ENCODE measurements at regions not wholly inside any gene's neighbourhood (a gene's known extent, or its start where the extent isn't known, plus 50 kb on each side); places are given as distances from the start of the nearest gene placed in this dataset.

- Histone ChIP-seq H3K79me2 (no peaks in the 10 kb centered on the region), H3K27me3 (ENCODE audit: control insufficient read depth, insufficient read depth, low read length) (no peaks in the 10 kb centered on the region), H3K9ac (no peak overlapping the region), H3K36me3 (ENCODE audit: control insufficient read depth, insufficient read depth, low read length) (no peaks in the 10 kb centered on the region), H3K4me2 (ENCODE audit: low read length) (no peak overlapping the region), H2AFZ (peak overlapping the region; percentile 26), H3K9me3 (ENCODE audit: control insufficient read depth, low read length) (no peaks in the 10 kb centered on the region), H3K4me1 (peaks cover 9% of the 10 kb centered on the region), H3K27ac (peak overlapping the region; percentile 49), H3K4me3 (ENCODE audit: low read depth, low read length) (no peak overlapping the region)
- TF ChIP-seq, protein P1, sequence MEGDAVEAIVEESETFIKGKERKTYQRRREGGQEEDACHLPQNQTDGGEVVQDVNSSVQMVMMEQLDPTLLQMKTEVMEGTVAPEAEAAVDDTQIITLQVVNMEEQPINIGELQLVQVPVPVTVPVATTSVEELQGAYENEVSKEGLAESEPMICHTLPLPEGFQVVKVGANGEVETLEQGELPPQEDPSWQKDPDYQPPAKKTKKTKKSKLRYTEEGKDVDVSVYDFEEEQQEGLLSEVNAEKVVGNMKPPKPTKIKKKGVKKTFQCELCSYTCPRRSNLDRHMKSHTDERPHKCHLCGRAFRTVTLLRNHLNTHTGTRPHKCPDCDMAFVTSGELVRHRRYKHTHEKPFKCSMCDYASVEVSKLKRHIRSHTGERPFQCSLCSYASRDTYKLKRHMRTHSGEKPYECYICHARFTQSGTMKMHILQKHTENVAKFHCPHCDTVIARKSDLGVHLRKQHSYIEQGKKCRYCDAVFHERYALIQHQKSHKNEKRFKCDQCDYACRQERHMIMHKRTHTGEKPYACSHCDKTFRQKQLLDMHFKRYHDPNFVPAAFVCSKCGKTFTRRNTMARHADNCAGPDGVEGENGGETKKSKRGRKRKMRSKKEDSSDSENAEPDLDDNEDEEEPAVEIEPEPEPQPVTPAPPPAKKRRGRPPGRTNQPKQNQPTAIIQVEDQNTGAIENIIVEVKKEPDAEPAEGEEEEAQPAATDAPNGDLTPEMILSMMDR (IDR thresholded peaks at IDR 0.05) = peak; percentile 67
These were observed 127.2 kb downstream of the PAX1 start for GRCh38 chr20:21832442-21833385.

- Histone ChIP-seq H3K4me3 (ENCODE audit: low read depth, low read length) (no peak overlapping the region), H3K36me3 (ENCODE audit: control insufficient read depth, insufficient read depth, low read length) (no peaks in the 10 kb centered on the region), H2AFZ (no peak overlapping the region), H3K9ac (no peak overlapping the region), H3K27ac (no peak overlapping the region), H3K4me1 (peaks cover 4% of the 10 kb centered on the region), H3K27me3 (ENCODE audit: control insufficient read depth, insufficient read depth, low read length) (no peaks in the 10 kb centered on the region), H3K4me2 (ENCODE audit: low read length) (no peak overlapping the region), H3K9me3 (ENCODE audit: control insufficient read depth, low read length) (no peaks in the 10 kb centered on the region), H3K79me2 (no peaks in the 10 kb centered on the region)
- TF ChIP-seq, protein P1 (IDR thresholded peaks at IDR 0.05) = no peak
These were observed 121.5 kb downstream of the PAX1 start for GRCh38 chr20:21826976-21827375.

GRCh38 chr20:21821358-21821757, 115.9 kb downstream of the PAX1 start:
- H3K4me3 ChIP-seq (ENCODE audit: low read depth, low read length) = no peak overlapping the region
- H3K4me1 ChIP-seq = peaks cover 4% of the 10 kb centered on the region
- no peak overlapping the region for H3K27ac ChIP-seq
- no peaks in the 10 kb centered on the region for H3K9me3 ChIP-seq (ENCODE audit: control insufficient read depth, low read length)
- no peak overlapping the region for H3K4me2 ChIP-seq (ENCODE audit: low read length)
- TF ChIP-seq, protein P1 (IDR thresholded peaks at IDR 0.05) = no peak
- no peaks in the 10 kb centered on the region for H3K79me2 ChIP-seq
- no peaks in the 10 kb centered on the region for H3K27me3 ChIP-seq (ENCODE audit: control insufficient read depth, insufficient read depth, low read length)
- no peak overlapping the region for H2AFZ ChIP-seq
- H3K36me3 ChIP-seq (ENCODE audit: control insufficient read depth, insufficient read depth, low read length) = no peaks in the 10 kb centered on the region
- no peak overlapping the region for H3K9ac ChIP-seq

DNA sequence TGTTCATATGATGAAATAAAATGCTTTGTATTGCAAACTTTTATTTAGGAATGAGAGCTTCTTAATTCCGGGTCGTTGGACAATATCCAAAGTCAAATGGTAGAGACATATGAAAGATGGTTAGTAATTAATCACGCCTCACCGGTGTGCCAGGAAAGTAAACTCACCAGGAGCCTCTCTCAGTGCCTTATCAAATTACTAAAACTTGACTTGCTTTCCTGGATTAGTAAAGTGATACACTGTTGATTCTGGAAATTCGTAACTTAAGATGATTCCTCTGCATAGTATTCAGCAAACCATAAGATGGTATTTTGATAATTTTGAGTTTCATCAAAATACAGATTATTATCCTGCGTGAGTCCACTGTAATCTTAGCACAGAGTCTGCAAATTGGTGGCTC, 115.2 kb downstream of the PAX1 start:
- no peaks in the 10 kb centered on the region for H3K79me2 ChIP-seq
- H2AFZ ChIP-seq = no peak overlapping the region
- no peaks in the 10 kb centered on the region for H3K27me3 ChIP-seq (ENCODE audit: control insufficient read depth, insufficient read depth, low read length)
- no peaks in the 10 kb centered on the region for H3K9me3 ChIP-seq (ENCODE audit: control insufficient read depth, low read length)
- TF ChIP-seq, protein P1 (IDR thresholded peaks at IDR 0.05) = no peak
- no peak overlapping the region for H3K4me3 ChIP-seq (ENCODE audit: low read depth, low read length)
- H3K4me1 ChIP-seq = peaks cover 4% of the 10 kb centered on the region
- H3K4me2 ChIP-seq (ENCODE audit: low read length) = no peak overlapping the region
- H3K9ac ChIP-seq = no peak overlapping the region
- H3K36me3 ChIP-seq (ENCODE audit: control insufficient read depth, insufficient read depth, low read length) = no peaks in the 10 kb centered on the region
- H3K27ac ChIP-seq = no peak overlapping the region

Measured in parathyroid adenoma (tissue), 2 donors.